ENCODE measurements at regions not wholly inside any gene's neighbourhood (a gene's known extent, or its start where the extent isn't known, plus 50 kb on each side); places are given as distances from the start of the nearest gene placed in this dataset.

- TF ChIP-seq, protein P1, sequence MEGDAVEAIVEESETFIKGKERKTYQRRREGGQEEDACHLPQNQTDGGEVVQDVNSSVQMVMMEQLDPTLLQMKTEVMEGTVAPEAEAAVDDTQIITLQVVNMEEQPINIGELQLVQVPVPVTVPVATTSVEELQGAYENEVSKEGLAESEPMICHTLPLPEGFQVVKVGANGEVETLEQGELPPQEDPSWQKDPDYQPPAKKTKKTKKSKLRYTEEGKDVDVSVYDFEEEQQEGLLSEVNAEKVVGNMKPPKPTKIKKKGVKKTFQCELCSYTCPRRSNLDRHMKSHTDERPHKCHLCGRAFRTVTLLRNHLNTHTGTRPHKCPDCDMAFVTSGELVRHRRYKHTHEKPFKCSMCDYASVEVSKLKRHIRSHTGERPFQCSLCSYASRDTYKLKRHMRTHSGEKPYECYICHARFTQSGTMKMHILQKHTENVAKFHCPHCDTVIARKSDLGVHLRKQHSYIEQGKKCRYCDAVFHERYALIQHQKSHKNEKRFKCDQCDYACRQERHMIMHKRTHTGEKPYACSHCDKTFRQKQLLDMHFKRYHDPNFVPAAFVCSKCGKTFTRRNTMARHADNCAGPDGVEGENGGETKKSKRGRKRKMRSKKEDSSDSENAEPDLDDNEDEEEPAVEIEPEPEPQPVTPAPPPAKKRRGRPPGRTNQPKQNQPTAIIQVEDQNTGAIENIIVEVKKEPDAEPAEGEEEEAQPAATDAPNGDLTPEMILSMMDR (IDR thresholded peaks at IDR 0.05), result no peak
- TF ChIP-seq POLR2A (IDR thresholded peaks at IDR 0.05), result no peak
Observed at GRCh38 chr10:107899075-107899474, 734.6 kb upstream of the SORCS1 start.

Data from uterus (tissue), 2 donors.